ENCODE measurements at regions not wholly inside any gene's neighbourhood (a gene's known extent, or its start where the extent isn't known, plus 50 kb on each side); places are given as distances from the start of the nearest gene placed in this dataset.

DNA sequence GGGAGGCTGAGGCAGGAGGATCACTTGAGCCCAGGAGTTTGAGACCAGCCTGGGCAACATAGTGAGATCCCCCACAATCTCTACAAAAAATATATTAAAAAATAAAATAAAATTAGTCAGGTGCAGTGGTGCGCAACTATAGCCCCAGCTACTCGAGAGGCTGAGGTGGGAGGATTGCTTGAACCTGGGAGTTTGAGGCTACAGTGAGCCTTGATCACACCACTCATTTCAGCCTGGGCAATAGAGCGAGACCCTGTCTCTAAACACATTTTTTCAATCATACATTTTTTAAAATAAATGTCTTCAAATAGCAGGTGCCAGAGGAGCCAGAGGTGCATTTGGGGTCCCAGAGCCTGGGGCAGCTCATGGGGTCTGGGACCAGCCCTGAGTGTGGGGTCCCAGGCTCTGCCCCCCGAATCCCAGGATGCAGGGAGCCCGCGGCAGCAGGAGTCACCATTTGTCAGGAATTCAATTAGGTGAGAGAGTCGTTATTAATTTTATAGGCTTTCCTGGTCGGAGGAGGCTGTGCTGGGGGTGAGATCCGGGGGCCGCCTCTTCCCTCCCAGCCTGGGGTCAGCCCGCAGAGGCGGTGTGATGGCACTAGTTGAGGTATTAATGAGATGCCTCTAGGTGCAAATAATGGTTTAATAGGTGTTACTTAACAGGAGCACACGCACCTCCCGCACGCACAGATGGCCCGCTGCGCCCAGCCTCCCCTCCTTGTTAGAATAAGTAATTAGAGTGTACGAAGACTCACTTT lies 78.3 kb downstream of the MICALL2 start:
- no peak for TF ChIP-seq POLR2A (IDR thresholded peaks at IDR 0.05)
- TF ChIP-seq POLR2AphosphoS5 (IDR thresholded peaks at IDR 0.05; ENCODE audit: insufficient read depth in 1 of 2, low read depth in 1 of 2): no peak
- TF ChIP-seq, protein P1, sequence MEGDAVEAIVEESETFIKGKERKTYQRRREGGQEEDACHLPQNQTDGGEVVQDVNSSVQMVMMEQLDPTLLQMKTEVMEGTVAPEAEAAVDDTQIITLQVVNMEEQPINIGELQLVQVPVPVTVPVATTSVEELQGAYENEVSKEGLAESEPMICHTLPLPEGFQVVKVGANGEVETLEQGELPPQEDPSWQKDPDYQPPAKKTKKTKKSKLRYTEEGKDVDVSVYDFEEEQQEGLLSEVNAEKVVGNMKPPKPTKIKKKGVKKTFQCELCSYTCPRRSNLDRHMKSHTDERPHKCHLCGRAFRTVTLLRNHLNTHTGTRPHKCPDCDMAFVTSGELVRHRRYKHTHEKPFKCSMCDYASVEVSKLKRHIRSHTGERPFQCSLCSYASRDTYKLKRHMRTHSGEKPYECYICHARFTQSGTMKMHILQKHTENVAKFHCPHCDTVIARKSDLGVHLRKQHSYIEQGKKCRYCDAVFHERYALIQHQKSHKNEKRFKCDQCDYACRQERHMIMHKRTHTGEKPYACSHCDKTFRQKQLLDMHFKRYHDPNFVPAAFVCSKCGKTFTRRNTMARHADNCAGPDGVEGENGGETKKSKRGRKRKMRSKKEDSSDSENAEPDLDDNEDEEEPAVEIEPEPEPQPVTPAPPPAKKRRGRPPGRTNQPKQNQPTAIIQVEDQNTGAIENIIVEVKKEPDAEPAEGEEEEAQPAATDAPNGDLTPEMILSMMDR (IDR thresholded peaks at IDR 0.05): no peak
- no peak overlapping the region for H3K27ac ChIP-seq
- H3K27me3 ChIP-seq: no peaks in the 10 kb centered on the region
- intact Hi-C loops (cut with DNase I): no loop called here
- no peaks in the 10 kb centered on the region for H3K36me3 ChIP-seq
- H3K4me1 ChIP-seq: no peaks in the 10 kb centered on the region
- H3K9me3 ChIP-seq: no peaks in the 10 kb centered on the region
- DNase-seq (ENCODE audit: extremely low spot score in 2 of 2): no peak
- H3K4me3 ChIP-seq: no peak overlapping the region

- Histone ChIP-seq H3K36me3 (no peaks in the 10 kb centered on the region), H3K27me3 (no peaks in the 10 kb centered on the region), H3K27ac (no peak overlapping the region), H3K9me3 (no peaks in the 10 kb centered on the region), H3K4me3 (no peak overlapping the region), H3K4me1 (no peaks in the 10 kb centered on the region)
- TF ChIP-seq POLR2AphosphoS5 (IDR thresholded peaks at IDR 0.05; ENCODE audit: insufficient read depth in 1 of 2, low read depth in 1 of 2): no peak
- intact Hi-C loops (cut with DNase I): no loop called here
- no peak for DNase-seq (ENCODE audit: extremely low spot score in 2 of 2)
Measured at GRCh38 chr7:1382553-1383397, 76.5 kb downstream of the MICALL2 start.

- H3K36me3 ChIP-seq: no peaks in the 10 kb centered on the region
- no peaks in the 10 kb centered on the region for H3K27me3 ChIP-seq
- TF ChIP-seq POLR2A (IDR thresholded peaks at IDR 0.05) (no peak), POLR2AphosphoS5 (IDR thresholded peaks at IDR 0.05; ENCODE audit: insufficient read depth in 1 of 2, low read depth in 1 of 2) (no peak)
- TF ChIP-seq, protein P1 (IDR thresholded peaks at IDR 0.05): no peak
- no peak for DNase-seq (ENCODE audit: extremely low spot score in 2 of 2)
- H3K4me1 ChIP-seq: no peaks in the 10 kb centered on the region
- H3K4me3 ChIP-seq: no peak overlapping the region
- no peak overlapping the region for H3K27ac ChIP-seq
- no peaks in the 10 kb centered on the region for H3K9me3 ChIP-seq
- intact Hi-C loops (cut with DNase I): no loop called here
Measured at GRCh38 chr7:1383398-1384112, 75.7 kb downstream of the MICALL2 start.

DNA sequence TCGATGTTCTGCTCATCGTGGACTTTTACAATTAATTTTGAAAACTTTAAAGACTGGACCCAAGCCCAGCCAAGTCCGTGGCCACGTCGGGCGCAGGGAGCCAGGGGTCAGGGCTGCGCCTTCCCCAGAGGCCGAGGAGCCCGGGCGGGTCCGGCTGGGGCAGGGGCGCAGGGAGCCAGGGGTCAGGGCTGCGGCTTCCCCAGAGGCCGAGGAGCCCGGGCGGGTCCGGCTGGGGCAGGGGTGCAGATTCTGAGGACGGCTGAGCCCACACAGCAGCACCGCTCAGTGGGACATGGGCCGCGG lies 75.2 kb downstream of the MICALL2 start:
- H3K27ac ChIP-seq: no peak overlapping the region
- TF ChIP-seq, protein P1 (IDR thresholded peaks at IDR 0.05): no peak
- TF ChIP-seq POLR2AphosphoS5 (IDR thresholded peaks at IDR 0.05; ENCODE audit: insufficient read depth in 1 of 2, low read depth in 1 of 2) (no peak), POLR2A (IDR thresholded peaks at IDR 0.05) (no peak)
- intact Hi-C loops (cut with DNase I): no loop called here
- no peaks in the 10 kb centered on the region for H3K36me3 ChIP-seq
- no peaks in the 10 kb centered on the region for H3K4me1 ChIP-seq
- H3K4me3 ChIP-seq: no peak overlapping the region
- no peak for DNase-seq (ENCODE audit: extremely low spot score in 2 of 2)
- no peaks in the 10 kb centered on the region for H3K27me3 ChIP-seq
- no peaks in the 10 kb centered on the region for H3K9me3 ChIP-seq
